ENCODE measurements at regions not wholly inside any gene's neighbourhood (a gene's known extent, or its start where the extent isn't known, plus 50 kb on each side); places are given as distances from the start of the nearest gene placed in this dataset.

DNA sequence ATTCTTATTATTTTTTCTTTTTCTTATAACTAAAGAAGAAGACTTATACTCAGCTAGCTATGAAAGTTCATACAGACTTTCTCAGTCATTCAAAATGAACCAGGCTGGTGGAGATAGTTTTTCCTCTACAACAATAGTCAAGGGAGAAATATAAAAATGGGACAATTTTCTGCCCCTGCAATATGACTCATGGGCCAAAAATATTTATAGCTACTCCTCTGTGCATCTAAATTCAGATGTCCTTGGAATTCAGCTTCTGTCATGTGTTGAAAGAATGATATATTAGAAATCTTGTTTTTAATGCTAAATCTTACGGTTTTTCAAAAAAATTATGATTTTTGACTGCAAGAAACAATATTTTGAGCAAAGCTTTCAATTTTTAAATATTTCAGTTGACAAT is 237.2 kb upstream of the SYT10 start:
- no peak overlapping the region for H3K27ac ChIP-seq
- no peaks in the 10 kb centered on the region for H3K27me3 ChIP-seq
- H3K4me1 ChIP-seq, result no peaks in the 10 kb centered on the region
- H3K4me3 ChIP-seq, result no peak overlapping the region
- intact Hi-C loops (cut with DNase I), result no loop called here
- ATAC-seq (no peak), DNase-seq (no peak)
- TF ChIP-seq, protein P1, sequence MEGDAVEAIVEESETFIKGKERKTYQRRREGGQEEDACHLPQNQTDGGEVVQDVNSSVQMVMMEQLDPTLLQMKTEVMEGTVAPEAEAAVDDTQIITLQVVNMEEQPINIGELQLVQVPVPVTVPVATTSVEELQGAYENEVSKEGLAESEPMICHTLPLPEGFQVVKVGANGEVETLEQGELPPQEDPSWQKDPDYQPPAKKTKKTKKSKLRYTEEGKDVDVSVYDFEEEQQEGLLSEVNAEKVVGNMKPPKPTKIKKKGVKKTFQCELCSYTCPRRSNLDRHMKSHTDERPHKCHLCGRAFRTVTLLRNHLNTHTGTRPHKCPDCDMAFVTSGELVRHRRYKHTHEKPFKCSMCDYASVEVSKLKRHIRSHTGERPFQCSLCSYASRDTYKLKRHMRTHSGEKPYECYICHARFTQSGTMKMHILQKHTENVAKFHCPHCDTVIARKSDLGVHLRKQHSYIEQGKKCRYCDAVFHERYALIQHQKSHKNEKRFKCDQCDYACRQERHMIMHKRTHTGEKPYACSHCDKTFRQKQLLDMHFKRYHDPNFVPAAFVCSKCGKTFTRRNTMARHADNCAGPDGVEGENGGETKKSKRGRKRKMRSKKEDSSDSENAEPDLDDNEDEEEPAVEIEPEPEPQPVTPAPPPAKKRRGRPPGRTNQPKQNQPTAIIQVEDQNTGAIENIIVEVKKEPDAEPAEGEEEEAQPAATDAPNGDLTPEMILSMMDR (IDR thresholded peaks at IDR 0.05), result no peak
- no peaks in the 10 kb centered on the region for H3K36me3 ChIP-seq
- 62 to 65% methylated on average over 1 of the region's 1 CpG for WGBS, 2 donors
- no peaks in the 10 kb centered on the region for H3K9me3 ChIP-seq

DNA sequence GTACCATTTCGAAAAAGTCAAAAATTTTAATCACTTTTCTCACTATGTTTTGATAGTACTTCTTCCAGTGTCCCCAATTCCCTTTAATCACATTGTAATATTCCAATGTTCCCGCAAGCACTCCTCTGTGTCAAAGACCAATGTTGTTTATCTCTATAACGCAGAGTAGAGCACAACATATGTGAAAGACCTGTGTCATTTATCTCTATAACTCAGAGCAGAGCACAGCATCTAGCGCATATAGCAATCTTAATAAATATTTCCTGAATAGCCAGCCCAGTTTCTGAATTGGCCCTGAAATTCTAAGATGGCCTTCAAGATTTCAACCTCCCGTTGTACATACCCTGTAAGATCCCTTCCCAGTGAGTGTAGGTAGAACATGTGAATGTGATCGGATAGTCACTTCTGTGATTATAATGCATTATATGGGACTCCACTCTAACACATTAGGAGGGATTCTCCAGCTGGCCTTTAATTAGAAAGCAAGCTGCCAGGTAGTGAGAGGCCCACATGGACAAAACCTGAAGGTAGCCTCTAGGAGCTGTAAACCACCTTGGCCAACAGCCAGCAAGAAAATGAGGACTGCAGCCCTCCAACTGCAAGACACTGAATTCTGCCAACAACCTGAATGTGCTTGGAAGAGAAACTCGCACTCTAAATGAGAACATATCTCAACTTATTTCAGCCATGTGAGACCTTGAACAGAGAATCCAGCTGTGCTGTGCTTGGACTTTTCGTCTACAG is 238.8 kb upstream of the SYT10 start:
- Histone ChIP-seq H3K36me3 (no peaks in the 10 kb centered on the region), H3K4me3 (no peak overlapping the region), H3K9me3 (no peaks in the 10 kb centered on the region), H3K27ac (no peak overlapping the region), H3K4me1 (no peaks in the 10 kb centered on the region), H3K27me3 (no peaks in the 10 kb centered on the region)
- WGBS, 2 donors, result 81 to 88% methylated on average over 8 of the region's 8 CpGs
- intact Hi-C loops (cut with DNase I), result no loop called here
- no peak for DNase-seq
- TF ChIP-seq, protein P1 (IDR thresholded peaks at IDR 0.05), result no peak
- ATAC-seq, result no peak

DNA sequence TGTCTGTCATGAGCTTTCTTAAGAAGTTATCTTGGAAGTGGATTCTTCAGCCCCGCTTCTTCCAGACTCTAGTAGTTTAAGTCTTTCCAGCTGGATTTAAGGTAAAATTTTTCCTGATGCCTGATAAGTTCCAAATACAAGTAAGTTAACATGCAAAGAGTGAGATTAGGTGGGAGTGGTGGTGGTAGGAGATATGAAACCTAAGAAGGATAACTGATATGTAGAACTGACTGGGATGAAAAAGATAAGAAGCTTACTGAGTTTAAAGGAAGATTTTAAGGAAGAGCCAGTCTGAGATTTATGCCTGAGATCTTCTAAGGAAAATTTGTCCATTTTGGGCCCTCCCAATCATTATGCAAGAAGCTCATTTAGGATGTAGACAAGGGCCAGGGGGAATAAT is 250.9 kb upstream of the SYT10 start:
- ATAC-seq (no peak), DNase-seq (no peak)
- intact Hi-C loops (cut with DNase I), result no loop called here
- H3K27ac ChIP-seq, result no peak overlapping the region
- H3K4me3 ChIP-seq, result no peak overlapping the region
- no peaks in the 10 kb centered on the region for H3K4me1 ChIP-seq
- H3K27me3 ChIP-seq, result no peaks in the 10 kb centered on the region
- TF ChIP-seq, protein P1 (IDR thresholded peaks at IDR 0.05), result no peak
- H3K36me3 ChIP-seq, result no peaks in the 10 kb centered on the region
- WGBS, 2 donors, result 58 to 60% methylated on average over 1 of the region's 1 CpG
- peaks cover 0 to 11% (median 0%) of the 10 kb centered on the region in 11 donors for H3K9me3 ChIP-seq

DNA sequence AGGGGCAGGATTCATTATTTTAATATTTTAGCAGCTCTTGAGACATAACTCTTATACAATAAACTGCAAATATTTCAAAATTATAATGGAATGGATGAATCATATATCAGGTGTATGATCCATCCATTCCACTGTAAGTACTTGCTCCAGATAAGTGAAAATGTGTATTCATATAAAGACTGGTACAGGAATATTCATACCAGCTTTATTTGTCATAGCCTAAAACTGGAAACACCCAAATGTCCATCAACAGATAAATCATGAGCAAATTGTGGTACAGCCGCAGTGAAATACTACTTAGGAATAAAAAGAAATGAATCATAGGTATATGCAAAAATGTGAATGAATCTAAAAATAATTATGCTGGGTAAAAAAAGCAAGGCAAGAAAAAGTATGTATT is 263.6 kb upstream of the SYT10 start:
- H3K4me3 ChIP-seq, result no peak overlapping the region
- intact Hi-C loops (cut with DNase I), result no loop called here
- H3K36me3 ChIP-seq, result no peaks in the 10 kb centered on the region
- no peaks in the 10 kb centered on the region for H3K4me1 ChIP-seq
- H3K27ac ChIP-seq, result no peak overlapping the region
- TF ChIP-seq, protein P1 (IDR thresholded peaks at IDR 0.05), result no peak
- no peaks in the 10 kb centered on the region for H3K27me3 ChIP-seq
- peaks cover 0 to under 1% (median 0%) of the 10 kb centered on the region in 11 donors for H3K9me3 ChIP-seq
- WGBS, 2 donors, result 82 to 88% methylated on average over 1 of the region's 1 CpG
- DNase-seq (no peak), ATAC-seq (no peak)

Data from heart right ventricle (tissue), 16 donors.